ENCODE measurements at regions not wholly inside any gene's neighbourhood (a gene's known extent, or its start where the extent isn't known, plus 50 kb on each side); places are given as distances from the start of the nearest gene placed in this dataset.
A peak's percentile ranks its signal among the peaks of the same experiment; 100 is the strongest.

- H3K4me1 ChIP-seq (ENCODE audit: insufficient read depth, low read length): peaks cover 11% of the 10 kb centered on the region
- peaks cover 3% of the 10 kb centered on the region; the same call in 1 of the 2 replicates for H3K36me3 ChIP-seq (ENCODE audit: insufficient read depth, low read length)
- no peak overlapping the region for H3K9ac ChIP-seq (ENCODE audit: low read depth, low read length)
- no peaks in the 10 kb centered on the region for H3K9me3 ChIP-seq (ENCODE audit: control insufficient read depth, insufficient read depth, low read length)
Measured at GRCh38 chr1:9179463-9180110, 50.7 kb upstream of the GPR157 start.

GRCh38 chr1:9180111-9180819, 51.4 kb upstream of the GPR157 start:
- Histone ChIP-seq H3K9me3 (ENCODE audit: control insufficient read depth, insufficient read depth, low read length) (no peaks in the 10 kb centered on the region), H3K9ac (ENCODE audit: low read depth, low read length) (peak overlapping the region; percentile 94; the same call in 1 of the 2 replicates), H3K4me1 (ENCODE audit: insufficient read depth, low read length) (peaks cover 11% of the 10 kb centered on the region), H3K36me3 (ENCODE audit: insufficient read depth, low read length) (peaks cover 3% of the 10 kb centered on the region; the same call in 1 of the 2 replicates)

- Histone ChIP-seq H3K36me3 (ENCODE audit: insufficient read depth, low read length) (no peaks in the 10 kb centered on the region; the same call in 1 of the 2 replicates), H3K9ac (ENCODE audit: low read depth, low read length) (peak overlapping the region; percentile 94), H3K9me3 (ENCODE audit: control insufficient read depth, insufficient read depth, low read length) (no peaks in the 10 kb centered on the region), H3K4me1 (ENCODE audit: insufficient read depth, low read length) (peaks cover 11% of the 10 kb centered on the region)
Measured at GRCh38 chr1:9181176-9181906, 52.4 kb upstream of the GPR157 start.

- Histone ChIP-seq H3K9me3 (ENCODE audit: control insufficient read depth, insufficient read depth, low read length) (no peaks in the 10 kb centered on the region), H3K9ac (ENCODE audit: low read depth, low read length) (peak overlapping the region; percentile 94), H3K4me1 (ENCODE audit: insufficient read depth, low read length) (peaks cover 11% of the 10 kb centered on the region), H3K36me3 (ENCODE audit: insufficient read depth, low read length) (no peaks in the 10 kb centered on the region; the same call in 1 of the 2 replicates)
Measured at GRCh38 chr1:9181990-9182783, 52.4 kb upstream of the H6PD start.

- peaks cover 11% of the 10 kb centered on the region for H3K4me1 ChIP-seq (ENCODE audit: insufficient read depth, low read length)
- peak overlapping the region; percentile 94 for H3K9ac ChIP-seq (ENCODE audit: low read depth, low read length)
- H3K36me3 ChIP-seq (ENCODE audit: insufficient read depth, low read length): no peaks in the 10 kb centered on the region; the same call in 1 of the 2 replicates
- no peaks in the 10 kb centered on the region for H3K9me3 ChIP-seq (ENCODE audit: control insufficient read depth, insufficient read depth, low read length)
Measured at GRCh38 chr1:9182784-9183257, 51.8 kb upstream of the H6PD start.

DNA sequence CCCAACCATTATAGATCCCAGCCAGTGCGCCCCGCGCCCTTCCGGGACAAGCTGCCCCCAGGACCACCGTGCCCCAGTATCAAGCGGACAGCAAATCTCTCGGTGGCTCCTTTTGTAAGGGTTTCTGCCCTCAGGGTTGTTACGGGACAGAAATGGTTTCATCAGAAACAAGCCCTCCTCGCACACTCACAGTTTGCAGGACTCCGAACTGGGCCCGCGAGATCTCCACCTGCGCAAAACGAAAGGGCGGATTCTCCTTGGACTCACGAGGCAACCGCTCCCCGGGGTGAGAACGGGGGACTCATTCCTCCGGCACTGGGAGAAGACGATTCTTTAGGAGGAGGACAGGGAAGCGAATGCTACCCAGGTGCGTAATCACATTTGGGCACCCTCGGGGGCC, 51.1 kb upstream of the H6PD start:
- Histone ChIP-seq H3K9me3 (ENCODE audit: control insufficient read depth, insufficient read depth, low read length) (no peaks in the 10 kb centered on the region), H3K9ac (ENCODE audit: low read depth, low read length) (peak overlapping the region; percentile 94), H3K4me1 (ENCODE audit: insufficient read depth, low read length) (peaks cover 11% of the 10 kb centered on the region), H3K36me3 (ENCODE audit: insufficient read depth, low read length) (no peaks in the 10 kb centered on the region; the same call in 1 of the 2 replicates)

DNA sequence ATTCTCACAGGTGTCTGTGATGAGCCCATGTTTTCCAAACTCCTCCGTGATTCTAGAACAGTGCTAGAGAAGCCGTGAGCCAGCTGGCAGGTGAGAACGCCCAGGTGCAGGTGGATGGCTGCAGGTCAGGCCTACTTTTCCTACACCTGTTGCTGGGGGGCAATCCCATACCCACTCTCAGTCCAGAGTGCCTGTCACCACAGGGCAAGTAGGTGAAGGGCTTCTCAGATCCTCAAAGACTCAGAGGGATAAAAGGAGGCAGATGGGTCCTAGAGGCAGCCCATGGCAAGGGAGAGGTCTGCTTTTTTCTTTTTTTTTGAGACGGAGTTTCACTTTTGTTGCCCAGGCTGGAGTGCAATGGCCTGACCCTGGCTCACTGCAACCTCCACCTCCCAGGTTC, 50.7 kb upstream of the H6PD start:
- peaks cover 11% of the 10 kb centered on the region for H3K4me1 ChIP-seq (ENCODE audit: insufficient read depth, low read length)
- no peaks in the 10 kb centered on the region; the same call in 1 of the 2 replicates for H3K36me3 ChIP-seq (ENCODE audit: insufficient read depth, low read length)
- no peaks in the 10 kb centered on the region for H3K9me3 ChIP-seq (ENCODE audit: control insufficient read depth, insufficient read depth, low read length)
- H3K9ac ChIP-seq (ENCODE audit: low read depth, low read length): peak overlapping the region; percentile 94

GRCh38 chr1:9184749-9185148, 49.8 kb upstream of the H6PD start:
- H3K9ac ChIP-seq (ENCODE audit: low read depth, low read length): no peak overlapping the region
- H3K36me3 ChIP-seq (ENCODE audit: insufficient read depth, low read length): no peaks in the 10 kb centered on the region; the same call in 1 of the 2 replicates
- H3K4me1 ChIP-seq (ENCODE audit: insufficient read depth, low read length): peaks cover 10% of the 10 kb centered on the region
- H3K9me3 ChIP-seq (ENCODE audit: control insufficient read depth, insufficient read depth, low read length): no peaks in the 10 kb centered on the region
